ENCODE measurements at regions not wholly inside any gene's neighbourhood (a gene's known extent, or its start where the extent isn't known, plus 50 kb on each side); places are given as distances from the start of the nearest gene placed in this dataset.
"Not testable (repeated sequence)": the region's sequence is repeated elsewhere in the genome, so short reads cannot be mapped to it uniquely, and the experiment has no call there.

DNA sequence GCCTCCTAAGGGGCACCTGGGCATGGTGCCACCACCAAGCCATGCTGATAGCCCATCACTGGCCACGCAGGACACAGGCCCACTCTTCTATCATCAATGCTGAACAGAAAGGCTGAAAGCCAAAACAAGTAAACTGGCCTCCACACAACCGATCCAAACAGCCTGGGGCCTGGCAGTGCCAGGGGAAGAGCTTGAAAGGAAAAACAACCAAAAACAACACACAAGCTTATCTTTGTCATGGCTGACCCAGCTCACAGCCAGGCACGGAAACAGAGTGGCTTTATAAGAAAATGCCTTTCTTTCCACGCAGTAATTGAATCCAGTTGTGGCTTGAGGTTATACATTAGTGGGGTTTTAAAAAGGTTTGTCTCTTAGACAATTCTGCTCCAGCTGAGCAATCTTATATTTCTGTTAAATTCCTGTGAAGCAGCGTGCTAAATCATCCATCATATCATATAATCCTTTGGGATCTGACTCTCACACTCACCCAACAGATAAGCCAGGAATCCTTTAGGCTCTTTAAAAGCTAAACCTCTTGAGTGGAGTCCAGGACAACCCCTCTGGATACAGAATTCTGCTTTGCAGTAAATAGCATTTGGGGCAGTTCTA lies 65.4 kb upstream of the SLC22A16 start:
- intact Hi-C loops (cut with DNase I), result no loop called here
- TF ChIP-seq, protein P1, sequence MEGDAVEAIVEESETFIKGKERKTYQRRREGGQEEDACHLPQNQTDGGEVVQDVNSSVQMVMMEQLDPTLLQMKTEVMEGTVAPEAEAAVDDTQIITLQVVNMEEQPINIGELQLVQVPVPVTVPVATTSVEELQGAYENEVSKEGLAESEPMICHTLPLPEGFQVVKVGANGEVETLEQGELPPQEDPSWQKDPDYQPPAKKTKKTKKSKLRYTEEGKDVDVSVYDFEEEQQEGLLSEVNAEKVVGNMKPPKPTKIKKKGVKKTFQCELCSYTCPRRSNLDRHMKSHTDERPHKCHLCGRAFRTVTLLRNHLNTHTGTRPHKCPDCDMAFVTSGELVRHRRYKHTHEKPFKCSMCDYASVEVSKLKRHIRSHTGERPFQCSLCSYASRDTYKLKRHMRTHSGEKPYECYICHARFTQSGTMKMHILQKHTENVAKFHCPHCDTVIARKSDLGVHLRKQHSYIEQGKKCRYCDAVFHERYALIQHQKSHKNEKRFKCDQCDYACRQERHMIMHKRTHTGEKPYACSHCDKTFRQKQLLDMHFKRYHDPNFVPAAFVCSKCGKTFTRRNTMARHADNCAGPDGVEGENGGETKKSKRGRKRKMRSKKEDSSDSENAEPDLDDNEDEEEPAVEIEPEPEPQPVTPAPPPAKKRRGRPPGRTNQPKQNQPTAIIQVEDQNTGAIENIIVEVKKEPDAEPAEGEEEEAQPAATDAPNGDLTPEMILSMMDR (IDR thresholded peaks at IDR 0.05; ENCODE audit: borderline replicate concordance, extremely low read depth, insufficient read depth), result no peak
- no peak overlapping the region for H3K4me3 ChIP-seq (ENCODE audit: low read length in 3 of 3)
- FAIRE-seq (no peak), DNase-seq (no peak)
- no peaks in the 10 kb centered on the region for H3K9me3 ChIP-seq (ENCODE audit: control insufficient read depth in 2 of 3, insufficient read depth in 1 of 3, low read length in 3 of 3)
- H3K4me1 ChIP-seq (ENCODE audit: control insufficient read depth in 2 of 3, insufficient read depth in 2 of 3, low read depth in 1 of 3, low read length in 3 of 3), result peaks cover 0 to 2% (median 0%) of the 10 kb centered on the region in 3 donors
- no peak overlapping the region for H3K9ac ChIP-seq (ENCODE audit: low read length in 3 of 3)
- H3K36me3 ChIP-seq (ENCODE audit: control insufficient read depth in 2 of 3, insufficient read depth in 3 of 3, low read length in 3 of 3), result no peaks in the 10 kb centered on the region
- no peaks in the 10 kb centered on the region for H3K27me3 ChIP-seq (ENCODE audit: control insufficient read depth, insufficient read depth, low read length)
- no peak overlapping the region for H3K27ac ChIP-seq (ENCODE audit: low read depth in 2 of 2, low read length in 2 of 2)

DNA sequence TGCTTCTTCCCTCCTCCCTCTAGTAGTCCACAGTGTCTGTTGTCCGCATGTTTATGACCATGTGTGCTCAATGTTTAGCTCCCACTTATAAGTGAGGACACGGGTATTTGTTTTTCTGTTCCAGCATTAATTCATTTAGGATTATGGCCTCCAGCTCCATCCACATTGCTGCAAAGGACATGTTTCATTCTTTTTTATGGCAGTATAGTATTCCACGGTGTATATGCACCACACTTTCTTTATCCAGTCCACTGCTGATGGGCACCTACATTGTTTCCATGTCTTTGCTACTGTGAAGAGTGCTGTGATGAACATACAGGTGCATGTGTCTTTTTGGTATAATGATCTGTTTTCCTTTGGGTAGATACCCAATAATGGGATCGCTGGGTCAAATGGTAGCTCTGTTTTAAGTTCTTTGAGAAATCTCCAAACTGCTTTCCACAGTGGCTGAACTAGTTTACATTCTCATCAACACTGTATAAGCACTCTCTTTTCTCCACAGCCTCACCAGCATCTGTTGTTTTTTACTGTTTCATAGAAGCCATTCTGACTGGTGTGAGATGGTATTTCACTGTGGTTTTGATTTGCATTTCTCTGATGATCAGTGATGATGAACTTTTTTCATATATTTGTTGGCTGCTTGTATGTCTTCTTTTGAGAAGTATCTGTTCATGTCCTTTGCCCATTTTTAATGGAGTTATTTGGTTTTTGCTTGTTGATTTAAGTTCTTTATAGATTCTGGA lies 63.0 kb upstream of the SLC22A16 start:
- H3K4me3 ChIP-seq (ENCODE audit: low read length in 3 of 3); H3K36me3 ChIP-seq (ENCODE audit: control insufficient read depth in 2 of 3, insufficient read depth in 3 of 3, low read length in 3 of 3); H3K9ac ChIP-seq (ENCODE audit: low read length in 3 of 3); H3K27me3 ChIP-seq (ENCODE audit: control insufficient read depth, insufficient read depth, low read length); DNase-seq; intact Hi-C loops (cut with DNase I); H3K9me3 ChIP-seq (ENCODE audit: control insufficient read depth in 2 of 3, insufficient read depth in 1 of 3, low read length in 3 of 3); FAIRE-seq; H3K4me1 ChIP-seq (ENCODE audit: control insufficient read depth in 2 of 3, insufficient read depth in 2 of 3, low read depth in 1 of 3, low read length in 3 of 3); H3K27ac ChIP-seq (ENCODE audit: low read depth in 2 of 2, low read length in 2 of 2): not testable (repeated sequence)

DNA sequence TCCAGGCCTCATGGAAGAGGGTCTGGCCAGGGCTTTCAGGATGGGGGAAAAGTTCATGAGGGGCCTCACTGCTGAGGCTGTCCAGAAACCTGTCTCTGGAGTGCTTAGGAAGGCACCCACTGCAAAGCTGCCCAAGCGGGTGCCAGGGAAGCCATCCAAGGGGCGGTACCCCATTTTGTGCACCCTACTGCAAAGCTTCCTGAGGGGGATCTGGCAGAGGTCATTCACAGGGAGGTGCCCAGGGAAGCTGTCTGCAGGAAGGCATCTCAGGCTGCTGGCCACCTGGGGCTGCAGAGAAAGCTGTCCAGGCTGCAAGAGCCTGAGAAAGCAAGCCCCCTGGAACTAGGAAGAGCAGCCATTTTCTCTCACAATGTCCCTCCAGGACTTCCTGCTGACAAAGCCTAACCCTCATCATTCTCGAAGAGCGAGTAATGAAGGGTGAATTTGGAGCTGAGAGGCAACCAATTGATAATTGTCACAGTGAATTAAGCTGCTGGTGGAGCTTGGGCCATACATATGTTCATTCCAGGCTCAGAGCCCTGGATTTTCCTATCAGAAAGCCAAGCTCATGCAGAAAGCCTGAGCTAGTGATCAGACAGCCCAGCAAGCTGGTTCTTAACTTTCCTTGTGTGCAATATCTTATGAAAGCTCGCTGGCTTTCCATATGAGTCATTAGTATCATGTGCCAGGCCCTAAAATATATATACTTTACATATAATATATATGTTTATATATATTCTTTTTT lies 62.2 kb upstream of the SLC22A16 start:
- intact Hi-C loops (cut with DNase I), result no loop called here
- Histone ChIP-seq H3K27me3 (ENCODE audit: control insufficient read depth, insufficient read depth, low read length) (no peaks in the 10 kb centered on the region), H3K9me3 (ENCODE audit: control insufficient read depth in 2 of 3, insufficient read depth in 1 of 3, low read length in 3 of 3) (no peaks in the 10 kb centered on the region), H3K36me3 (ENCODE audit: control insufficient read depth in 2 of 3, insufficient read depth in 3 of 3, low read length in 3 of 3) (no peaks in the 10 kb centered on the region), H3K9ac (ENCODE audit: low read length in 3 of 3) (no peak overlapping the region), H3K27ac (ENCODE audit: low read depth in 2 of 2, low read length in 2 of 2) (no peak overlapping the region), H3K4me1 (ENCODE audit: control insufficient read depth in 2 of 3, insufficient read depth in 2 of 3, low read depth in 1 of 3, low read length in 3 of 3) (peaks cover 0 to 2% (median 0%) of the 10 kb centered on the region in 3 donors), H3K4me3 (ENCODE audit: low read length in 3 of 3) (no peak overlapping the region)
- DNase-seq (no peak), FAIRE-seq (no peak)
- TF ChIP-seq, protein P1 (IDR thresholded peaks at IDR 0.05; ENCODE audit: borderline replicate concordance, extremely low read depth, insufficient read depth), result no peak

Measured in kidney (tissue), 13 donors.